ENCODE measurements at regions not wholly inside any gene's neighbourhood (a gene's known extent, or its start where the extent isn't known, plus 50 kb on each side); places are given as distances from the start of the nearest gene placed in this dataset.

GRCh38 chr2:234429265-234429664, 67.6 kb downstream of the ARL4C start:
- TF ChIP-seq CTCF (IDR thresholded peaks at IDR 0.05; ENCODE audit: low read depth, low read length, poor library complexity, severe bottlenecking) (no peak), EZH2phosphoT487 (IDR thresholded peaks at IDR 0.05; ENCODE audit: borderline replicate concordance, low read length) (no peak)
- Histone ChIP-seq H4K20me1 (ENCODE audit: control insufficient read depth, insufficient read depth, low read depth, low read length) (no peaks in the 10 kb centered on the region), H3K79me2 (ENCODE audit: control insufficient read depth, low read length) (no peaks in the 10 kb centered on the region), H3K9me2 (replicated peaks; ENCODE audit: control insufficient read depth, low read length) (no peaks in the 10 kb centered on the region), H3K4me1 (ENCODE audit: control insufficient read depth, low read length) (peaks cover 28% of the 10 kb centered on the region), H3K4me2 (ENCODE audit: low read length) (no peak overlapping the region), H3F3A (ENCODE audit: control insufficient read depth, insufficient read depth) (no peaks in the 10 kb centered on the region), H3K27me3 (ENCODE audit: control insufficient read depth, low read length) (no peaks in the 10 kb centered on the region), H3K36me3 (ENCODE audit: control insufficient read depth, low read length) (no peaks in the 10 kb centered on the region), H3K4me3 (ENCODE audit: low read length) (no peak overlapping the region), H3K27ac (ENCODE audit: low read depth, low read length) (no peak overlapping the region), H3K9me3 (ENCODE audit: control insufficient read depth, insufficient read depth, low read length) (no peaks in the 10 kb centered on the region)

- Histone ChIP-seq H3K27ac (ENCODE audit: low read depth, low read length) (no peak overlapping the region), H3K4me2 (ENCODE audit: low read length) (peak overlapping the region; percentile 52), H4K20me1 (ENCODE audit: control insufficient read depth, insufficient read depth, low read depth, low read length) (no peaks in the 10 kb centered on the region), H3K27me3 (ENCODE audit: control insufficient read depth, low read length) (no peaks in the 10 kb centered on the region), H3K4me1 (ENCODE audit: control insufficient read depth, low read length) (peaks cover 28% of the 10 kb centered on the region), H3K9me2 (replicated peaks; ENCODE audit: control insufficient read depth, low read length) (no peaks in the 10 kb centered on the region), H3K9me3 (ENCODE audit: control insufficient read depth, insufficient read depth, low read length) (no peaks in the 10 kb centered on the region), H3K79me2 (ENCODE audit: control insufficient read depth, low read length) (no peaks in the 10 kb centered on the region), H3F3A (ENCODE audit: control insufficient read depth, insufficient read depth) (no peaks in the 10 kb centered on the region), H3K4me3 (ENCODE audit: low read length) (no peak overlapping the region), H3K36me3 (ENCODE audit: control insufficient read depth, low read length) (no peaks in the 10 kb centered on the region)
- no peak for TF ChIP-seq EZH2phosphoT487 (IDR thresholded peaks at IDR 0.05; ENCODE audit: borderline replicate concordance, low read length)
These were observed 69.5 kb downstream of the ARL4C start for GRCh38 chr2:234427081-234428061.

GRCh38 chr2:234426616-234427015, 70.3 kb downstream of the ARL4C start:
- Histone ChIP-seq H4K20me1 (ENCODE audit: control insufficient read depth, insufficient read depth, low read depth, low read length) (no peaks in the 10 kb centered on the region), H3K27ac (ENCODE audit: low read depth, low read length) (peak overlapping the region; percentile 41), H3K36me3 (ENCODE audit: control insufficient read depth, low read length) (no peaks in the 10 kb centered on the region), H3F3A (ENCODE audit: control insufficient read depth, insufficient read depth) (no peaks in the 10 kb centered on the region), H3K4me2 (ENCODE audit: low read length) (peak overlapping the region; percentile 52), H3K27me3 (ENCODE audit: control insufficient read depth, low read length) (no peaks in the 10 kb centered on the region), H3K9me3 (ENCODE audit: control insufficient read depth, insufficient read depth, low read length) (no peaks in the 10 kb centered on the region), H3K4me1 (ENCODE audit: control insufficient read depth, low read length) (peaks cover 28% of the 10 kb centered on the region), H3K9me2 (replicated peaks; ENCODE audit: control insufficient read depth, low read length) (no peaks in the 10 kb centered on the region), H3K79me2 (ENCODE audit: control insufficient read depth, low read length) (no peaks in the 10 kb centered on the region), H3K4me3 (ENCODE audit: low read length) (peak overlapping the region; percentile 48)
- no peak for TF ChIP-seq CTCF (IDR thresholded peaks at IDR 0.05; ENCODE audit: low read depth, low read length, poor library complexity, severe bottlenecking)
